ENCODE measurements at regions not wholly inside any gene's neighbourhood (a gene's known extent, or its start where the extent isn't known, plus 50 kb on each side); places are given as distances from the start of the nearest gene placed in this dataset.
"Not testable (repeated sequence)": the region's sequence is repeated elsewhere in the genome, so short reads cannot be mapped to it uniquely, and the experiment has no call there.

DNA sequence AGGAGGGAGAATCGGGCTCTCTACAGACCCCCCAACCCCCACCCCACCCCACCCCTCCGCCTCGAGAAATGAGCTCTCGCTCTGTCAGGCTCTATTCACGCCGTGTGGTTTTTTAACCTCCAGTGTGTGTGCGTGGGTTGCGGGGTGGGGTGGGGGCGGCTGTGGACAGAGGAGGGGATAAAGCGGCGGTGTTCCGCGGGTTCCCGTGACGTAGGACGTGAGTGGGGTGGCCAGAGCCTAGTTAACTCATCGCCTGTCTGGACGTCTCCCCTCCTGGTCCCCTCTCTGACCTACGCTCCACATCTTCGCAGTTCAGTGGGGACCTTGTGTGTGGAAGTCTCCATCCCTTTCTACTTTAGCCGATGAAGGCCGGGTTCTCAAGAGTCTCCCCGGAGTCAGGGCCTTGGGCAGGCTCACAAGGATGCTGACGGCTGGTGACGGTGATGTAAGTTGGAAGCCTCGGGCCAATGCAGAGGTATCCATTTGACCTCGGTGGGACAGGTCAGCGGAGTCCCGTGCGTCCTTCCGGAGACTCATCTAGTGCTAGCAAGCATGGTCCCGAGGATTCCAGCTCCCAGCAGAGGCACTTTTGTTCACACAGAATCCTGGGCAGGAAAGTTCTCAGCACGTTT lies 1507.1 kb upstream of the DEFB115 start:
- Histone ChIP-seq H2BK120ac (ENCODE audit: low read depth, low read length) (no peak overlapping the region), H3K4me1 (ENCODE audit: control insufficient read depth, low read depth, low read length) (no peaks in the 10 kb centered on the region), H2AK5ac (ENCODE audit: low read length) (no peak overlapping the region), H3K56ac (ENCODE audit: low read length) (no peak overlapping the region), H3K23ac (ENCODE audit: low read length) (no peak overlapping the region), H3K36me3 (ENCODE audit: control insufficient read depth, insufficient read depth, low read length) (no peaks in the 10 kb centered on the region), H3K79me1 (ENCODE audit: low read length) (no peaks in the 10 kb centered on the region), H4K8ac (ENCODE audit: low read depth, low read length) (no peak overlapping the region), H3K4ac (ENCODE audit: low read depth, low read length) (no peak overlapping the region), H3K18ac (ENCODE audit: low read length) (no peak overlapping the region), H3K9ac (ENCODE audit: low read length) (no peak overlapping the region), H3K27ac (ENCODE audit: low read depth, low read length) (no peak overlapping the region), H3K4me2 (ENCODE audit: low read length) (no peak overlapping the region), H3K27me3 (ENCODE audit: insufficient read depth, low read length, poor library complexity) (no peaks in the 10 kb centered on the region), H3K4me3 (ENCODE audit: low read length) (no peak overlapping the region), H2BK15ac (replicated peaks; ENCODE audit: low read depth) (no peak overlapping the region), H3K79me2 (ENCODE audit: control insufficient read depth, insufficient read depth, low read length) (no peaks in the 10 kb centered on the region), H2BK5ac (ENCODE audit: low read length) (no peak overlapping the region), H4K5ac (ENCODE audit: low read length) (no peak overlapping the region)
- no peak for DNase-seq
- no CpG with 5 or more reads among the region's 33 CpGs for WGBS (ENCODE audit: extremely low coverage, insufficient coverage, low lambda C conversion rate)

DNA sequence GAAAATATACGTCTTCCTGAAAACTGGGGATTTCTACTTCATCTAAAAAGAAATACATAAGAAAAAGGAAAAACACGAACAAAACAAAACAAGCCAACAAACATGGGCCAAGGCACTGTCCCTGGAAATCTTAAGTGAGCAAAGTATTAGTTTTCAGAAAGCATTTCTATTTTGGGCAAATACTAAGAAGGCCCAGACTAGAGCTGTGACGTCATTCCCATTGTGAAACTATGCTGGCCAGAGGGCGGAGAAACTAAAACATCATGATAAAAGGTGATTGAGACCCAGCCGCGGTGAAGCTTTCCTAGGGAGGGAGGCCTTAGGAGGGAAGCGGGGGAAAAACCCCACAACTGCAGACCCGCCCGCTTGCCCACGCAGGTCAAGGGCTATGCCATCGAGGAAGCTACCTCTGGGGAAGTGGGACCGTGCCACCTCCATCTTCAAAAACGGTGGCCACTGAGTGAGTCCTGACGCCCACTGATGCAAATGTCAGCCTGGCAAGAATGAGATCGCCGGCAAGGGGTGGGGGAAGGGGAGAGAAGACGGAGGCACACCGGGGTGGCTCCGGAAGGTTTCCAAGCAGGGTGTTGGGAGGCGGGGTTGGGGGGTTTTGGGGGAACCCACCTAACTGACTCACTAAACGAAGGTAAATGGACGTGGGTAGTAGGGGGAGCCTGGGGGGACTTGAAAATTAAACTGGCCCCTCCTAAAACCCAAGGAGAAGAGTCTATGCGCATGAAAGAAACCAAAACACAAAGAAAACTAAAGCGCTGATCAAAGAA lies 1504.6 kb upstream of the DEFB115 start:
- not testable (repeated sequence) for H3K4me3 ChIP-seq (ENCODE audit: low read length); H2BK120ac ChIP-seq (ENCODE audit: low read depth, low read length); H3K36me3 ChIP-seq (ENCODE audit: control insufficient read depth, insufficient read depth, low read length); H3K4ac ChIP-seq (ENCODE audit: low read depth, low read length); H3K27ac ChIP-seq (ENCODE audit: low read depth, low read length); H3K79me2 ChIP-seq (ENCODE audit: control insufficient read depth, insufficient read depth, low read length); H3K27me3 ChIP-seq (ENCODE audit: insufficient read depth, low read length, poor library complexity); H2BK5ac ChIP-seq (ENCODE audit: low read length); H4K8ac ChIP-seq (ENCODE audit: low read depth, low read length); H3K18ac ChIP-seq (ENCODE audit: low read length); H2AK5ac ChIP-seq (ENCODE audit: low read length); H4K5ac ChIP-seq (ENCODE audit: low read length); H3K4me2 ChIP-seq (ENCODE audit: low read length); H3K23ac ChIP-seq (ENCODE audit: low read length); H3K4me1 ChIP-seq (ENCODE audit: control insufficient read depth, low read depth, low read length); H3K9ac ChIP-seq (ENCODE audit: low read length); H2BK15ac ChIP-seq (replicated peaks; ENCODE audit: low read depth); H3K79me1 ChIP-seq (ENCODE audit: low read length); H3K56ac ChIP-seq (ENCODE audit: low read length); DNase-seq
- no CpG with 5 or more reads among the region's 24 CpGs for WGBS (ENCODE audit: extremely low coverage, insufficient coverage, low lambda C conversion rate)

DNA sequence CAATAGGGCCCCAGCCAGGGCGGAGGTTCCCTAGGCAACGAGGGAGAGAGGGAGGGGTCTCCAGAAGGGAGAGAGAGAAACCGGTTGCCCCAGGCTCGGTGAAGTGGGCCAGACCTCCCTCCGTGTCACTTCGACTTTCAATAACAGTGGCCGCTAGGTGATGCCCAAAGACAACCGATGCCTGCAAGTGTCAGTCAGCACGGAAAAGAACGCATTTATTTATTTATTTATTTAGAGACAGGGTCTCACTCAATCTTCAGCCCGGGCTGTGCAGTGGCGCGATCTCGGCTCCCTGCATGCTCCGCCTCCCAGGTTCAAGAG lies 1504.1 kb upstream of the DEFB115 start:
- not testable (repeated sequence) for H3K36me3 ChIP-seq (ENCODE audit: control insufficient read depth, insufficient read depth, low read length); H3K4me1 ChIP-seq (ENCODE audit: control insufficient read depth, low read depth, low read length); H4K5ac ChIP-seq (ENCODE audit: low read length); H3K18ac ChIP-seq (ENCODE audit: low read length); H3K4me2 ChIP-seq (ENCODE audit: low read length); H2BK120ac ChIP-seq (ENCODE audit: low read depth, low read length); H2AK5ac ChIP-seq (ENCODE audit: low read length); H3K79me2 ChIP-seq (ENCODE audit: control insufficient read depth, insufficient read depth, low read length); H2BK15ac ChIP-seq (replicated peaks; ENCODE audit: low read depth); H4K8ac ChIP-seq (ENCODE audit: low read depth, low read length); H2BK5ac ChIP-seq (ENCODE audit: low read length); H3K4me3 ChIP-seq (ENCODE audit: low read length); H3K27me3 ChIP-seq (ENCODE audit: insufficient read depth, low read length, poor library complexity); H3K4ac ChIP-seq (ENCODE audit: low read depth, low read length); H3K23ac ChIP-seq (ENCODE audit: low read length); H3K9ac ChIP-seq (ENCODE audit: low read length); H3K27ac ChIP-seq (ENCODE audit: low read depth, low read length); H3K56ac ChIP-seq (ENCODE audit: low read length); H3K79me1 ChIP-seq (ENCODE audit: low read length)
- WGBS (ENCODE audit: extremely low coverage, insufficient coverage, low lambda C conversion rate) = no CpG with 5 or more reads among the region's 15 CpGs
- DNase-seq = peak; percentile 49

DNA sequence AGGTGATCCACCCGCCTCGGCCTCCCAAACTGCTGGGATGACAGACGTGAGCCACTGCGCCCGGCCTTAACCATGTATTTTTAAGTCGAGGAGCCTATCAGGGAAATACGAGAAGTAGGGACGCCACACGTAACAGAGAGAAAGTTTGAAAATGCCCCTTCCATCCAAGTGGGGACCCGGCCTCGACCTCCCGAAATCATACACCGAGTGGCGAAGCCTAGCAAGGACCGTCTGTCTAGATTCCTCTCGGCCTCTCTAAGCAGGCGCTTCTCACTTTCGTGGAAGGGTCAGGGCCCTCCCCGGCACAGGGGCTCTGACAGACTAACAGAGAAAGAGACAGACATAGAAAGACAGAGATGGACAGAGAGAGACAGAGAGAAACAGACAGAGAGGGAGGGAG lies 1503.6 kb upstream of the DEFB115 start:
- H3K4me3 ChIP-seq (ENCODE audit: low read length); H3K9ac ChIP-seq (ENCODE audit: low read length); H4K5ac ChIP-seq (ENCODE audit: low read length); H3K4ac ChIP-seq (ENCODE audit: low read depth, low read length); H3K4me2 ChIP-seq (ENCODE audit: low read length); H2BK120ac ChIP-seq (ENCODE audit: low read depth, low read length); H2AK5ac ChIP-seq (ENCODE audit: low read length); DNase-seq; H2BK5ac ChIP-seq (ENCODE audit: low read length); H3K56ac ChIP-seq (ENCODE audit: low read length); H3K79me1 ChIP-seq (ENCODE audit: low read length); H3K36me3 ChIP-seq (ENCODE audit: control insufficient read depth, insufficient read depth, low read length); H3K23ac ChIP-seq (ENCODE audit: low read length); H3K18ac ChIP-seq (ENCODE audit: low read length); H3K79me2 ChIP-seq (ENCODE audit: control insufficient read depth, insufficient read depth, low read length); H2BK15ac ChIP-seq (replicated peaks; ENCODE audit: low read depth); H3K27me3 ChIP-seq (ENCODE audit: insufficient read depth, low read length, poor library complexity); H4K8ac ChIP-seq (ENCODE audit: low read depth, low read length); H3K4me1 ChIP-seq (ENCODE audit: control insufficient read depth, low read depth, low read length); H3K27ac ChIP-seq (ENCODE audit: low read depth, low read length): not testable (repeated sequence)
- WGBS (ENCODE audit: extremely low coverage, insufficient coverage, low lambda C conversion rate) = no CpG with 5 or more reads among the region's 19 CpGs

DNA sequence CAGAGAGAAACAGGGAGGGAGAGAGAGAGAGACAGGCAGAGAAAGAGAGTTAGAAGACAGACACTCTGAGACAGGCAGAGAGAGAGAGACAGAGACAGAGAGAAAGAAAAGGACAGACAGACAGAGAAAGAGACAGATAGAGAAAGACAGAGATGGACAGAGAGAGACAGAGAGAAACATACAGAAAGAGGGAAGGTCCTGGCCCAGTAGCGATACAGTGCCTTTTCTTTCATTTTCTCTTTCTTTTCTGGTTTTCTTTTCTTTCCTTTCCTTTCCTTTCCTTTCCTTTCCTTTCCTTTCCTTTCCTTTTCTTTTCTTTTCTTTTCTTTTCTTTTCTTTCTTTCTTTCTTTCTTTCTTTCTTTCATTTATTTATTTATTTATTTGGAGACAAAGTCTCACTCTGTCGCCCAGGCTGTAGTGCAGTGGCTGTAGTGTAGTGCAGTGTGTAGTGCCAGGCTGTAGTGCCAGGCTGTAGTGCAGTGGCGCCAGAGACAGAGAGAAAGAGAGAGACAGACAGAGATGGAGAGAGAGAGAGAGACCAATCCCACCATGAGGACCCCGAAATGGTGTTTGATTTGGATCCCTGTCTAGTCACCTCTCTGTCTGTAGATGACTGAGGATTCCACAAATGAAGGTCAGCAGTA lies 1501.5 kb upstream of the DEFB115 start:
- not testable (repeated sequence) for H3K79me2 ChIP-seq (ENCODE audit: control insufficient read depth, insufficient read depth, low read length); H3K36me3 ChIP-seq (ENCODE audit: control insufficient read depth, insufficient read depth, low read length); DNase-seq; H4K8ac ChIP-seq (ENCODE audit: low read depth, low read length); H3K18ac ChIP-seq (ENCODE audit: low read length); H3K27me3 ChIP-seq (ENCODE audit: insufficient read depth, low read length, poor library complexity); H2AK5ac ChIP-seq (ENCODE audit: low read length); H3K27ac ChIP-seq (ENCODE audit: low read depth, low read length); H3K4me1 ChIP-seq (ENCODE audit: control insufficient read depth, low read depth, low read length); H3K4me3 ChIP-seq (ENCODE audit: low read length); H3K9ac ChIP-seq (ENCODE audit: low read length); H3K4ac ChIP-seq (ENCODE audit: low read depth, low read length); H4K5ac ChIP-seq (ENCODE audit: low read length); H3K79me1 ChIP-seq (ENCODE audit: low read length); H3K56ac ChIP-seq (ENCODE audit: low read length); H3K4me2 ChIP-seq (ENCODE audit: low read length); H2BK15ac ChIP-seq (replicated peaks; ENCODE audit: low read depth); H2BK120ac ChIP-seq (ENCODE audit: low read depth, low read length); H2BK5ac ChIP-seq (ENCODE audit: low read length); H3K23ac ChIP-seq (ENCODE audit: low read length)
- WGBS (ENCODE audit: extremely low coverage, insufficient coverage, low lambda C conversion rate) = no CpG with 5 or more reads among the region's 4 CpGs
